ENCODE measurements at regions not wholly inside any gene's neighbourhood (a gene's known extent, or its start where the extent isn't known, plus 50 kb on each side); places are given as distances from the start of the nearest gene placed in this dataset.
"Not testable (repeated sequence)": the region's sequence is repeated elsewhere in the genome, so short reads cannot be mapped to it uniquely, and the experiment has no call there.

- no peak for DNase-seq
Observed at GRCh38 chr20:30593572-30593971, 663.9 kb upstream of the DEFB115 start.

DNA sequence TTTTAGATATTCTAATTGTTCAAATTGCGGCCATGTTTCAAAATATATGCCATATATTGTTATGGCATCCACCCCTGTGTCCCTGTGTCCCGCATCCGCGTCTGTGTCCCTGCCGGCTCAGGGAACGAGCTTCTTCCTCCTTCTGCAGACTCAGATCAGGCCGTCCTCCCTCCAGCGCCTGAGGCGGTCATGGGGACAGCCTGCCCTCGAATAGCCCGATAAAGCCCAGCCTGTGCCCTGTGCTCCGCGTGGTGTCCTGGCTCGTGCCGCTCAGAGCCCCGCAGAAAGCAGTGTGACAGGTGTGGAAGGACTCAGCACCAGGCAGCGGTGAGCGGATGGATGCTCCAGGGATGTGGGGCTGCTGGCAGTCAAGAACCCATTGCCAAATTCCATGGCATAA lies 663.4 kb upstream of the DEFB115 start:
- no peak for DNase-seq

DNA sequence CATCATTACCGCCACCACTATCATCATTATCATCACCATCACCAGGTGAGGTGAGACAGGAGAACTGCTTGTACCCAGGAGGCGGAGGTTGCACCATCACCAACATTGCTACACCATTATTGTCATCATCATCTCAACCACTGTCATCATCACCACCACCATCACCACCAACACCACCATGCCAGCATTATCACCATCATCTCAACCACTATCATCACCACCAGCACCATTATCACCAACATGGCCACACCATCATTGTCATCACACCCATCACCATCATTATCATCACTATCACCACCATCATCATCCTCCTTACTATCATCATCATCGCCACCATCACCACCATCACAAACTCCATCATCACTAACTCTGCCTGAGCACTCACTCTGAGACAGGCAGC lies 661.8 kb upstream of the DEFB115 start:
- DNase-seq, result no peak

DNA sequence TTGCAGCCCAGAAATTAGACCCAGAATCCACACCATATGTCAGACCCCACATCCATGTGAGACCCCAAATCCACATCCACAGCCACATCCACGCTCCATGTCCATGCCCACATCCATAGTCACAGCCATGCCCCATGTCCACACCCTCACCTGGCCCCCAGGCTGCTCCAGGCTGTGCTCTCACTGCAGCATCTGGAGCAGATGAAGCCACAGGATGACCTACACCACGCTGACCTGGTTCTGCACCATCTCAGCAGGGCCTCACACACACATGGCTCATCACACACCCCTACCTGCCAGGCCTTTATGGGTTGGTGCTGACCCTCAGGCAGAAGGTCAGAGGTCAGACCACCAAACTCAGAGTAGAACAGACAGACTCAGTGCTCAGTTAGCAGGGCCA lies 660.0 kb upstream of the DEFB115 start:
- DNase-seq, result not testable (repeated sequence)

GRCh38 chr20:30598460-30599230 lies 658.8 kb upstream of the DEFB115 start:
- DNase-seq, result peak in 1 of 3 experiments; percentile 10

- no peak for DNase-seq
Observed at GRCh38 chr20:30599990-30600389, 657.5 kb upstream of the DEFB115 start.

DNA sequence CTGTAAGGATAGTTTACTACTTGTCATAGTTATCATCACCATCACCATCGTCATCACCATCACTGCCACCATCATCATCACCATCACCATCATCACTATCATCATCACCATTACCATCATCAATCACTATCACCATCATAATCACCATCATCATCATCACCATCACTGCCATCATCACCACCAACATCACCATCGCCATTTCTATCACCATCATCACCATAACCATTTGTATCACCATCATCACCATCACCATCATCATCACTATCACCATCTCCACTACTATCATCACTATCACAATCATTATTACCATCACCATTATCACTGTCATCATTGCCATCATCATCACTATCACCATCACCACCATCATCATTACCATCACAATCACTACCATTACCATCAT lies 655.5 kb upstream of the DEFB115 start:
- DNase-seq, result no peak

DNA sequence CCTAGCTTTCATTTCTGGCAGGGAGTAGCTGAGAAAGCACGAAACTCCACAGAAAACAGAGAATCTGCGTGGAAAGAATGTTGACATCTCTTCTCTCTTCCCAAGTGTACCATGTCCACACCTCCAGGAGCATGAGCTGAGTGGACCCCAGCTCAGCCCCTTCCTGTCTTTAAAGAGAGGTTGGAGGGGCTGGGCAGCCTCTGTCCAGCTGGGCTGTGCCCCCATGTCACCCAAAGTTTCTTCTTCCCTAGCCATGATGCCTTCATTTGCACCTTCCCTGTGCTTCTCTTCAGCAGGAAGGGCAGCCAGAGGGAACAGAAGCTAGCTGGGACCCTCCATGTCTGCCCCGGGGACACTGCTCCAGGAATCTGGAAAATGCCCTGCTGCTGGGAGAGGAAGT lies 655.0 kb upstream of the DEFB115 start:
- no peak for DNase-seq

DNA sequence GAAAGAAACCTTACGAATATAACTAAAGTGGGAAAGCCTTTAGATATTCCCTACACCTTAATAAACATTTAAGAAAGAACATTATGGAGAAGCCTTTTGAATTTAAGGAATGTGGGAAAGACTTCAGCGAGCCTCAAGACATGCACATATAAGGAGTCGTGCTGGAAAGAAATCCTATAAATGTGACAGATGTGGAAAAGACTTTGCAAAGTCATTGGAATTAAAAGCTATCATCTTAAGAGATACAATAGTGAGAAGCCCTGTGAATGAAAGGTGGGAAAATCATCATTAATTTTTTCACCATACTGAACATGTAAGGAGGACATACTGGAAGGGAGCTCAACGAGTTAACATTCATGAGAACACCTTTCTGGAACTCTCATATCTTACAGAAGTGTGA lies 650.5 kb upstream of the DEFB115 start:
- no peak for DNase-seq

DNA sequence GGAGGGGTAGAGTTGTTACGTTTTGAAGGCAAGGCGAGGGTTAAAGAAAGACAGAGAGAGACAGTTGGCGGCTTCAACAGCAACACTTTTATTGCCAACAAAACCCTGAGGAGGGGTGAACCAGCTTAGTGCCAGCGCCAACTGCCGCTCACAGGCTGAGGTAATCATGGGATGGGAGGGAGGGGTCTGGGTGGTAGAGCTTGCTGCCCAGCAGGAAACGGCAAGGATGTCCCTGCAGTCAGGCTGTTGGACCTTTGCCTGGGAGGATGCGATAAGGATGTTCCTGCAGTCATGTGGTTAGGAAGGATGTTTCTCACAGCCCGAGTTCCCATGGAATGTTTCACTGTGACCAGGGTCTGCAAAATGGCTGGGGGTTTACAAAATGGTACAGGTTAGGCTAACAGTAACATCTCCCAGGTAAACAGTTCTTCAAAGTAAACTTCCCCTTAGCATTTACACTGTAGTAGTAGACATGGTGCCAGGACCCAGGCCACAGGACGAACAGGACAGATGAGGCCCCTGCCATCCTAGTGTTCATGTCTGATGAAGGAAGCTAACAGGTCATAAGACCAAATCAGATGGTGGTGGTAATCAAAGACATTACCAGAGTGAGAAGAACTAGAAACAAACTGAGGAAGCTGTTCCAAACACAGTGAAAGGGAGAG lies 647.3 kb upstream of the DEFB115 start:
- no peak for DNase-seq

DNA sequence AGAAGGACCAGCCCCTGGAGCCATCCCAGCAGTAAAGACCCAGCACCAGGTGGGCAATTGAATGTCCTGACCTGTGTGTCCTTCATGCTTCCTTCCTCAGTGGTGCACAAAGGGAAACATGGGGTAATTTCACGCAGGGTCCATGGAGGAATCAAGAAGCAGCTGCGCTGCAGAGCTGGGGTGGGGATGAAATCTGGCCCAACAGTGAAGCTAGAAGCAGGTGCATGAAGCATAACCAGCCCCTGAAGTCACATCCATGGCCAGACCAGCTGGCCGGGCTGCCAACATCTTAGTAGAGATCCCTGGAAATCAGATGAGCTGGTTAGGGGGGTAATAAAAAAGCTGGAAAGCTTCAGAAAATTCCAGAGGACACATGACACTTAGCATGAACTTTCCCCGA lies 646.7 kb upstream of the DEFB115 start:
- no peak for DNase-seq

GRCh38 chr20:30611239-30611984 lies 646.1 kb upstream of the DEFB115 start:
- DNase-seq, result no peak

DNA sequence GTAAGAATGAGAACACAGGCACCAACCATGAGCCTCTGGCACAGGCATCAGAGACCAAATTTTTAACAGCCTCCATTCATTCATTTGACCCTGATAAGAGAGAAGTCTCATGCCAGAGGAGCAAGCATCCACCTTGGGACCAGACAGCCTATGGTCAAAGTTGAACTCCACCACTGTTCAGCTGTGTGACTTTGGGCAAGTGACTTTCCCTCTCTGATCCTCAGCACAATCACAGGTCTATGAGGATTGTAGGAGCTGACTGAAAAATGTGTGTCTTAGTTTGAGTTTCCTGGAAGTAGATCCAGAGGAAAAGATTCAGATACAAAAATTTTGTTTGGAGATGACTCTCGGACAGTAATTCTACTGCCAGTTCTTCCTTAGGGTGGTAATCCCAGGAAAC lies 645.1 kb upstream of the DEFB115 start:
- DNase-seq, result no peak

DNA sequence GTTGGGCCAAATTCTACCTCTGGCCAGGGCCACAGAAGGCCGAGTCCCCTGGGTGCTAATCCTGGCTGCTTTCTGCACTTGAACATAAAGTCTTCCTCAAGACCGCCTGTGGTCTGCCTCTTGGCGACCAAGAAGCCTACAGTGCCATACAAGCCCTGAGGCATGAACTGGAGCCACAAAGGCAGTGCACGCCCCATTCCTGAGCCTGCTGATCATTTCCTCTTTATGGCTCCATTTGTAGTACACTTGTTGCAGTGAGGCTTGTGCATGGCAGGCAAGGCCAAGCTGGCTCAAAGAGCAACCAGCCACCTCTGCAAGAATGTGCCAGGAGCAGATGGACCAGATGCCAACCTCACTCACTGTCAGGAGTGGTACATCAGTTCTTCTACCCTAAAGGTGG lies 636.1 kb upstream of the DEFB115 start:
- not testable (repeated sequence) for DNase-seq

DNA sequence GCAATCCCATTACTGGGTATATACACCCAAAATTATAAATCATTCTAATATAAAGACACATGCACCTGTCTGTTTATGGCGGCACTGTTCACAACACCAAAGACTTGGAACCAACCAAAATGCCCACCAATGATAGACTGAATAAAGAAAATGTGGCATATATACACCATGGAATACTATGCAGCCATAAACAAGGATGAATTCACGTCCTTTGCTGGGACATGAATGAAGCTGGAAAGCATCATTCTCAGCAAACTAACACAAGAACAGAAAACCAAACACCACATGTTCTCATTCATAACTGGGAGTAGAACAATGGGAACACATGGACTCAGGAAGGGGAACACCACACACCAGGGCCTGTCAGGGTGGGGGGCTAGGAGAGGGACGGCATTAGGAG lies 633.2 kb upstream of the DEFB115 start:
- not testable (repeated sequence) for DNase-seq

DNA sequence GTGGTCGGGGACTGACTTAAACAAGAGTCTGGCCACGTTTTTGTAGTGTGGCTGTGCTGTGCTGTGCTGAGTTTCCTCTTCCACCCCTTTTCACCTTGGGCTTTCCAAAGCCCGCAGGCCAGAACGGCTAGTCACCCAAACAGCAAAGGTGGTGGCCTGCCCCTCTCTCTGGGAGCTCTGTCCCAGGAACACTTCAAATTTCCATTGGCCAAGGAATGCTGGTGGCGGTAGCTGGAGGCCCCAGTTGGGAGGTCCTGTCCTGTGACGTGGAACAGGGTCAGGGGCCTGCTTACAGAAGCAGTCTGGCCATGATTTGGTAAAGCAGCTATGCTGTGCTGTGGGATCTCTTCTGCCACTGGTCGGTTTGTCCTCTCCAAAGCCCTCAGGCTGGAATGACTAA lies 628.1 kb upstream of the DEFB115 start:
- DNase-seq, result not testable (repeated sequence)

DNA sequence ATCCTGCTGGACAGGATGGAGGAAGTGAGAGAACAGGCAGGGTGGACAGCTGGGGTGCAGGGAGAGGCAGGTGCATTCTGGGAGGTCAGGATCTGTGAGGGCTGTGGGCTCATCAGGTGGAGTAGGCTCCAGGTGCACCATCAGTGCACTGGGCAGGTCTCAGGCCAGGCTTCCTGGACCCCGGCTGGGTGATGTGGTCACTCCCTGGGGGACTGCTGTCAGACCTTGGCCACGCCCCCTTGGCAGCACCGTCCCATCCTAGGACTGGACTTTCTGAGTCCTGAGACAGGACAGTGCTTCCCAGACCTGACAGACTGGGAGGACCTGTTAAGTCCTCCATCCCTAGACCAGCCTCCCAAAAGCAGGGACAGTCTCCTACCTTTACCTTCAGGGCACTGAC lies 626.7 kb upstream of the DEFB115 start:
- DNase-seq, result no peak

- not testable (repeated sequence) for DNase-seq
Observed at GRCh38 chr20:30631261-30631789, 626.1 kb upstream of the DEFB115 start.

GRCh38 chr20:30632773-30633172 lies 624.7 kb upstream of the DEFB115 start:
- DNase-seq, result not testable (repeated sequence)

DNA sequence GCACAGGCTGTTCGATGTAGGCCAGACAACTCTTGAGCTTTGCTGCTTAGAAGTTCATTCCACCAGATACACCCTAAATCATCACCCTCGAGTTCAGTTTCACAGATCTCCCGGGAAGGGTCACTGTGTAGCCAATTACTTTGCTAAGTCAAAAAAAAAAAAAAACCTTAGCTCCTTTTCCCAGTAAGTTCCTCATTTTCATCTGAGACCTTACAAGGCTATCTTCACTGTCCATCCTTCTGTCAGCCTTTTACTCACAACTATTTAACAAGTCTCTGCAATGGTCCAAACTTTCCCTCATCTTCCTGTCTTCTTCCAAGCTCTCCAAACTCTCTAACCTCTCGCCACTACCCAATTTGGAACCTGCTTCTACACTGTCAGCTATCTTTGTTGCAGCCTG lies 615.9 kb upstream of the DEFB115 start:
- DNase-seq, result not testable (repeated sequence)

- DNase-seq, result not testable (repeated sequence)
Observed at GRCh38 chr20:30660982-30661381, 596.5 kb upstream of the DEFB115 start.

GRCh38 chr20:30668418-30668817 lies 589.0 kb upstream of the DEFB115 start:
- DNase-seq, result not testable (repeated sequence)

DNA sequence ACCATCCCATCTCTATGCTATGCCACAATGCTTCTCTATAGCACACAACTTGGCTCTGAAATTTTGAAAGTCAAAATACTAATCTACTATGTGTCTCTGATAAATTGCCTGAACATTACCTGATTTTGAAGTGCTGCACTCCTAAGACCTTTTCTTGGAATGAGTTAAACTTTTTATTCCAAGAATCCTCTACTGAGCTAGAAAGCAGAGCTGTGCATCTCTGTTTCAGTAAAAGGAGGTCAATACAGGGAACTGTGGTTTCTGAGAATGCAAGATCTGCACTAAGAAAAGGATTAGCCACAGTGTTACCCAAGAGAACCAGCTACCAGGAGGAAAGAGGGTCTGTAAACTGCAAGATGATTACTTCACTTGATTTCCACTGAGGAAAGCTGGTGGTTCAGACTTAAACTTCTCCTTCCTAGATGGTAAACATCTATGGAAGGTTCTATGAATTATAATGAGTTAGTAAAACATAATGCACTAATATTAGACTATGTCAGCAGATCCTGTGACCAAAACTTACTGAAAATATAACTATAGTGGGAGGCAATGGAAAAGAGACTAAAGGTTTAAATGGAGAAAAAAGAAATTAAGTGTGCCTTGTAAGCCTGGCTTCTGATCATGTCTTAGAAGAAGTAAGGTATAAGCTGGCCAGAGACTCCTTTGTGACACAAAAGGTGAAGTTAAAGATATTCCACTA lies 588.0 kb upstream of the DEFB115 start:
- not testable (repeated sequence) for DNase-seq
